ENCODE measurements at regions not wholly inside any gene's neighbourhood (a gene's known extent, or its start where the extent isn't known, plus 50 kb on each side); places are given as distances from the start of the nearest gene placed in this dataset.

GRCh38 chr1:201656311-201657032 lies 117.5 kb downstream of the NAV1 start:
- DNase-seq (ENCODE audit: low spot score), result no peak

- no peak for DNase-seq (ENCODE audit: low spot score)
Observed at GRCh38 chr1:201659572-201659971, 120.6 kb downstream of the NAV1 start.

GRCh38 chr1:201660931-201661822 lies 122.2 kb downstream of the NAV1 start:
- no peak for DNase-seq (ENCODE audit: low spot score)

DNA sequence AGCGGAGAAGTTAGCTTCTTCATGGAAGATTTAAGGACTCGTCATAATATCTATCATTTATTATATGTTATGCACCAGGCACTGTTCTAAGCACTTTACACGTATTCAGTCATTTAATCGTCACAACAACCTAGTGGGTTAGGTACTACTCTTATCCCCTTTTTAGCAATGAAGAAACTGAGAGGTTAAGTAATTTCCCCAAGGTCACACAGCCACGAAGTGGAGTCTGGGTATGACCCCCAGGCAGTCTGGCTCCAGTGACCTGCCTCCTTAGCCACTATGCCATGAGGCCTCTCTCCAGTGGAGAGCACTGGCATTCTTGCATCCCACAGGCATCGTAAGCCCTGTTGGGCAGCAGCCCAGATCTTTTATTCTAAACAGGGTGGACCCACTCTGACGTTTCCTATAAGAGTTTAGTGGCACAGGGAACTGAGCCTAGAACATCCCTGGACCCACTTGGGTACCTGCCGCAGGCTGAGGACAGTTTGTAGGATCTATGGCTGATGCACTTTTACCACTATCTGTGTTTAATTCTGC lies 123.0 kb downstream of the NAV1 start:
- no peak for DNase-seq (ENCODE audit: low spot score)

GRCh38 chr1:201662646-201663045 lies 123.7 kb downstream of the NAV1 start:
- no peak for DNase-seq (ENCODE audit: low spot score)

DNA sequence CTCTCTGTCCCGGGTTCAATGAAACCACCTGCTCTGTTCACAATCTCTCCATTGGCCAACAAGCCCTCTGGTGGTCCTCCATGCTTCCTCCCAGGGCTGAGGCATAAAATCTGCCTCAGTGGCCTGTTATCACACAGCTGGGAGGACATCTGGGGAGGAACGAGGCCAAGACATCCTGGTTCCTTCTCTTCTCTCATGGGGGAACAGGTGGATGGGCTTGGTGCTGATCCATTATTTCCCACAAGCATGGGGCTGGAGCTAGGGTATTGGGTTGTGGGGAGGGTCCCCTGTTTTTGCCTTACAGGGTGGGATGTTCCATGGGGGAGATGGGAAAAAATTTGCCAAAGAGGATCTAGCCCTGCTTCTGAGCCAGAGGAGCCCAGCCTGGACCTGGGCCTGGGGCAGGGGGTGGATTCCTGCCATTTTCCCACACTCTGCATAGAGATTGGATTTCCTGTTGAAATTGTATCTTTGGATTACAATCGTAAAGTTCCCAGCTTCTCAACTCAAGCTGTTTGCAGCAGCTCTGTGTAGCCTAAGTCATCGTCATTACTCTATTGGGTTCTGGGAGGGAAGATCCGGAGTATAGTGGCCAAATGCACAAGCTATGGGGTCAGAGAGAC lies 124.7 kb downstream of the NAV1 start:
- DNase-seq (ENCODE audit: low spot score), result no peak

GRCh38 chr1:201665036-201665435 lies 126.1 kb downstream of the NAV1 start:
- DNase-seq (ENCODE audit: low spot score), result no peak

DNA sequence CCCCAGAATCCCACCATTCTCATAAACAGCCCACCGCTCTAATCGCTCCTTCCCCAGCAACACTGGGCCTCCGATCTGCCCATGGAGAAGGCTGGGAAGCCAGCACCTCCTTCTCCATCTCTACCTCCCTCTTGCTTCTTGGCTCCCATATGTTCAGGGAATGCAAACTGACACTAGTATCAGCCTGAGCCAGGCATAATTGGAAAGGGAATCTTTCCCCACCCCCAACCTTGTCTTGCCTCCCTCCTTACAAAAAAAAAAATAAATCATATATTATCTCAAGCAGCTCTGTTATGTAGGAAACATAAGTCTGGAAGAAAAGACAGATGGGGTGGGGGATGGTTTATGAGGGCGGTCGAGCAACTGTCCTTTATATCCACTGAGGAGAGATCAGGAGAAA lies 127.2 kb downstream of the NAV1 start:
- DNase-seq (ENCODE audit: low spot score), result no peak

- no peak for DNase-seq (ENCODE audit: low spot score)
Observed at GRCh38 chr1:201666645-201667044, 127.7 kb downstream of the NAV1 start.

- no peak for DNase-seq (ENCODE audit: low spot score)
Observed at GRCh38 chr1:201667479-201667878, 128.6 kb downstream of the NAV1 start.

- DNase-seq (ENCODE audit: low spot score), result no peak
Observed at GRCh38 chr1:201670517-201670916, 131.6 kb downstream of the NAV1 start.

DNA sequence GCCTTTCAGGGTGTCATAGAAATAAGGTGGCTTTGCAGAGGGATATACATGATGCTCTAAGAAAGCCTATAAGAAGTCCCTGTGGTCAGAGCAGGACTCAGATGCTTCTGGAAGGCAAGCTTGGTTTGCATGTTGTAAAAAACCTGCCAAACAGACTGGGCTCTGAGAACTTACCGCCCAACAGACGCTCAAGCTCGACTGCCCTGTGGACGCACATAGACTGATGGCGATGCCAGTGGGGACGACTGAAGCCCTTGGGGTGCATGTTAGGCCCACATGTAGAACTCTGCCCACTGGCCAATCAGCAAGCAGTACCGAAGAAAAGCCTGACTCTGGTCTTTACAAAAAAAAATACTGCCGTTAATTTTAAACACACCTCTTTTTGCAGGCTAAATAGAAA lies 133.8 kb downstream of the NAV1 start:
- no peak for DNase-seq (ENCODE audit: low spot score)

DNA sequence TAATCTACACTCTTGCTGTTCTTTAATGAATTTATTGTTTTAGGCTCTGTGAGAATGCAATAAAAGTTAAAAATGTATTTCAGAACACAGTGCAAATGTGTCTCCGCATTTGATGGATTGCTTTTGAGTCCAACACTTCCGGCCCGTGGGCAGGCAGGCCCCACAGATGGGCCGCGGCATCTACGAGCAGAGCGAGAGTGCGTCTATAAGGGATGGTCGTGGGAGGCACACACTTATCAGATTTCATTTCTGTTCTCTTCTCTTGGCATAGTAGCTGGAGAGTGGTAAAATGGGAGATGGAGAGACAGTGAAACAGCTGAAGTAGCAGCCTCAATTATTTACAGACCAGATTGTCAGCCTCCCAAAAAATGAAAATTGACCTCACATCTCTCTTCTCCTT lies 134.2 kb downstream of the NAV1 start:
- no peak for DNase-seq (ENCODE audit: low spot score)

GRCh38 chr1:201673915-201674314 lies 135.0 kb downstream of the NAV1 start:
- no peak for DNase-seq (ENCODE audit: low spot score)

DNA sequence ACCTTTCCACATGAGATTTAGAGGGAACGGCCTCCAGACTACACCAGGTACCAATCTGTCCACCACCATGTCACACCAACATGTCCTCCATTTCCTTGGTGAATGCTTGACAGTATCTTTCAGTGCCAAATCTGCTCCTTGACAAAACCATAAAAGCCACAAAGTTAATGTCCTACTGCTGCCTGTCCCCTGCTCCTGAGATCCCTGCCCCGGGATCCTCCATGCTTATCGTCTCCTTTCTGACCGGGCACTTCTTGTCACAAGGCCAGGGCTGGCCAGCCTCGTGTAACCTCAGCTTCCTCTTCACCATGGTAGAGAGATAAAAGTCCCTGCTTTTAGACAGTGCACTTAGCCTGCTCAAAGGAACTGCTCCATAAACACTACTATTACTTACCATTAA lies 136.2 kb downstream of the NAV1 start:
- no peak for DNase-seq (ENCODE audit: low spot score)

- DNase-seq (ENCODE audit: low spot score), result no peak
Observed at GRCh38 chr1:201676197-201676596, 137.3 kb downstream of the NAV1 start.

DNA sequence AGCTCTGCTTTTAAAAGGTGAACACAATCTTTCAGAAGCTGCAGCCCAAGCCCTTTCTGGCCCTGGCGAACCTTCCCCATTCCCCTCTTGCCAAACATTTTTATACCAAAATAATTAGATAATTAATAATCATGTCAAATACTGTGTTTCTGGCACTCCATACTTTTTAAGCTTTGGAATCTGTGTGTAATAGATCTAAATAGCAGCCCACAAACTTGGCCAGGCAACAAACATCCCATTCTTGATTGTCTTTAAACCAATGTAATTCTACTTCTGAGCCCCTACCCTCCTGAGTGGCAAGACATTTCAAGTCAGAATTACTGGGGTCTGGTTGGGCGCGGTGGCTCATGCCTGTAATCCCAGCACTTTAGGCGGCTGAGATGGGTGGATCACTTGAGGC lies 137.7 kb downstream of the NAV1 start:
- DNase-seq (ENCODE audit: low spot score), result no peak

DNA sequence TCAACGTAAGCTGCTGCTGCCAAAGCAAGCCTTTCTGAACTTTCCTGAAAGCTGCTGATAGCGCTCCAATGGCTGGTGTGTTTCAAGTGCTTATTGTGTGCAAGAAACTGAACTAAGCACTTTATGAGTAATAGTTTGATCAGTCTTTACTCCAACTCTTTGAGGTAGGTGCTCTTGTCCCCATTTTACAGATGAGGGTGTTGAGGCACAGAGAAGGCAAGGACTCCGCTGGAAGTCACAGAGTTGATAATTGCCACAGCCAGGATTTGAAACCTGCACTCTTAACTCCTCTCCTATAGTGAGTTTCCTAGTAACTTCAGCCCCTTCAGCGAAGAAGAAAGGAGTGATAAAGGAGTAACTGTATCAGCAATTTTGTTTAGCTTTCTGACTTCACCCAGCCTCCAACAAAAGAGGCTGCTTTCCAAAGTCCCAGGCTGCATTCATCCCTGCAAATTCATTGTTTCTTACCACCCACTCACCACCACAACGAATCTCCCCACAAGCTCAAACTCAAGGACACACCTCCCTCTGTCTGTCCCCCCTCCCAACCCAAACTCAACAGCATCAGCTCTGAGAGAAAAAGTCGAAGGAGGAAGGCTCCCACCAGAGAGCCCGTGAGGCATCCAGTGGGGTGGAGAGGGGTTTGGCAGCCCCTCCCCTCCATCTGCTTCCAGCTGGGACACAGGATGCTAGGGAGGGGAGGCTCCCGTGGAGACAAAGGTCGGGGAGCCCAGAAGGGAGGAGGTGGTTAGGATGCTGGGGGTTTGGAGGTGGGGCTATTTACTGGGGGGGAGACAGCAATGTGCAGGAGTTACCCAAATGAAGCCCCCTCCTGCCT lies 139.6 kb downstream of the NAV1 start:
- DNase-seq (ENCODE audit: low spot score), result no peak

DNA sequence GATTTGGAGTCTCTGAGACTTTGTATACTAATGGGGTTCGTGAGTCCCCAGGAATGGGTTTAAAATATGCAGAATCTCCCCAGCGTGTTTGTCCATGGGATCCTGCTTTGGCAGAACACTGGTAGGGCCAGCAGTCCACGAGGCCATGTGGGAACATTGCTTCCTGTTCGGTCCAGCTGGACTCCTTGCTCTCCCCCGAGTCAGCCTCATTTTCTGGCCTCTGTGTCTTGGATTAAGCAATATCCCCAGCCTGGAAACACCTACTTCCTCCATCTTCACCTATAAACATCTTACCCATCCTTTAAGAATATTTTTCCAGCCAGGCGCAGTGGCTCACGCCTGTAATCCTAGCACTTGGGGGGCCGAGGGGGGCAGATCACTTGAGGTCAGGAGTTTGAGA lies 142.4 kb downstream of the NAV1 start:
- no peak for DNase-seq (ENCODE audit: low spot score)

GRCh38 chr1:201682964-201683363 lies 144.0 kb downstream of the NAV1 start:
- DNase-seq (ENCODE audit: low spot score), result no peak

- no peak for DNase-seq (ENCODE audit: low spot score)
Observed at GRCh38 chr1:201683397-201683796, 144.5 kb downstream of the NAV1 start.

DNA sequence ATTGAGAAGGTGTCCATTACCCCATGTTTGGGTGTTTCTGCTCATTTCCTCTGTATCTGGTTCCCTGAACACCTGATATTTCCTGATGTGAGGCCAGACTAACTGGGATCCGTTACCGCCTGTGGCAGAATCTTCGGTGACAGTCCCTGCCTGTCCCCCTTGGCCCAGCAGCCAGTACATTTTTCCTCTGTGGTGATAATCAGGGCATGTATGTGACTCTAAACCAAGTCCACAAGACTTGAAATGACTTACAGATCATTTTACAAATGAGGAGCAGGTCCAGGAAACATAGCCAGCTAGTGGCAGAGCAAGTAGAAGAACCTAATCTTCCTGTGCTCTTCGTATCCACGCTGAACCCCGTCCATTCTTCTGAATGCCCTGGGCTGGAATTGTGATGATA lies 143.5 kb upstream of the IPO9 start:
- DNase-seq (ENCODE audit: low spot score), result no peak
